ENCODE measurements at regions not wholly inside any gene's neighbourhood (a gene's known extent, or its start where the extent isn't known, plus 50 kb on each side); places are given as distances from the start of the nearest gene placed in this dataset.
"Not testable (repeated sequence)": the region's sequence is repeated elsewhere in the genome, so short reads cannot be mapped to it uniquely, and the experiment has no call there.

DNA sequence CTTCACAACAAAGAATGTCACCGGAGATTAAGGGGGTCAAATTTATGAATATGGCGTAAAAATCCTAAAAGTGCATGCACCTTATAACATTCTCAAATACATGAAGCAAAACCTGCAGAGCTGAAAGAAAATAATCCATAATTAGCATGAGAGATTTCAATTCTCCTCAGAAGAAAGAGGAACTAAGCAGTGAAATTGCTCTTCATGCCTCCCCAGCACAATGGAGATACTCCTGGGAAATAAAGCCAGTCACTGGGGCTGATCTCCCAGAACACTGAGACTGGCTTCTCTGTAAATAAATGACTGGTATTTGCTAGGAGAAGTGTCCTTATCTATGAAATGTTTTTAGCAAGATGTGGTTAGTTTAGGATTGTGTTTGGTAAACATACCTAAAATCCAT lies 68.1 kb downstream of the GOLGA6L6 start:
- DNase-seq (ENCODE audit: low spot score), result not testable (repeated sequence)

DNA sequence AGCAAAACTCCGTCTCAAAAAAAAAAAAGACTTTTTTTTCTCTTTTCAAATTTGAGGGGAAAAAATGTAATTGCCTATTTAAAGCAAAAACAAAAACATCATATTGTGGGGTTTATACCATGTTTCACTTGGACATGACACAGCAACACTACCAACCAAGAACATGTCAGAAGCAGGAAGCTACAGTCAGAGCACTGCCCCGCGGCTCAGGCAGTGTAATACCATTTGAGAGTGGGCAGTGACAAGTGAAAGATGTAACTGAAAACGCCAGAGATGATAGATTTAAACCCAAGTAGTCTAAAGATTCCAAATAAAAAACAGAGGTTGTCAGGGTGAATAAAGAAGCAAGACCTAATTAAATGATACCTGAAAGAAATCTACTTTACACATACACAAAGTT lies 68.6 kb downstream of the GOLGA6L6 start:
- DNase-seq (ENCODE audit: low spot score), result not testable (repeated sequence)

DNA sequence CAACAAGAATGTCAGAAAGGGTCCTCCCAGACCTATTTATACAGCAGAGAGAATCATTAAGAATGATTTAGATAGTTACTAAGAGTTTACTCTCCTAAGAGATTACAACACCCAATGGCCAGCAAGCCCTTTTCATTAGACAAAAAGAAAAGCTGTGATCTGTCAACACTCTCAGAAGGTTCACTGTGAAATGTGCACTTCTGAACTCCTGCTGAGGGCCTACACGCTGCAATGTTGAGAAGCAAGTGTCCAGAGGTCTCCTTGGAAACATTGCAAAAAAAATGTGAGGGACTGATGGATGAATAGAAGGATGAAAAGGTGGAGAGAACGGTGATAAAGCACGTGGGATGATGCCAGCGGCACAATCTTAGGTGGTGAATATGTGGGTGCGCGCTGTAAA lies 70.8 kb downstream of the GOLGA6L6 start:
- DNase-seq (ENCODE audit: low spot score), result not testable (repeated sequence)

DNA sequence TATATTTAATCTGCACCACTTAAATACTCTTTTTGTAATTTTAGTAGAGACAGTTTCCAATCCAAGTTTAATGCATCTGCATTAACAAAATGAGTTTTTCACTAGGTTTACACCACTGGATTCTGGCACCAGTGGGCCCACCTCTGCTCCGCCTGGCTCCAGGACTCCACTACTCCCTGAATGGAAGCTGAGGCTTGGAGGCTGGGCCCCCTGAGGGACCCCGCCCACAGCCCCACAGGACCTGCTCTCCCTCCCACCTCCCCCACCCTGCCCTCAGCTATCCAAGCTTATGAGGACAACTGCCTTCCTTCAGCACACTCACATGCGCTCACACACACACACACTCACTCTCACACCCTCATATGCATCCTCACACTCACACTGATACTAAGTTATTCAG lies 100.5 kb downstream of the GOLGA6L6 start:
- not testable (repeated sequence) for DNase-seq (ENCODE audit: low spot score)

DNA sequence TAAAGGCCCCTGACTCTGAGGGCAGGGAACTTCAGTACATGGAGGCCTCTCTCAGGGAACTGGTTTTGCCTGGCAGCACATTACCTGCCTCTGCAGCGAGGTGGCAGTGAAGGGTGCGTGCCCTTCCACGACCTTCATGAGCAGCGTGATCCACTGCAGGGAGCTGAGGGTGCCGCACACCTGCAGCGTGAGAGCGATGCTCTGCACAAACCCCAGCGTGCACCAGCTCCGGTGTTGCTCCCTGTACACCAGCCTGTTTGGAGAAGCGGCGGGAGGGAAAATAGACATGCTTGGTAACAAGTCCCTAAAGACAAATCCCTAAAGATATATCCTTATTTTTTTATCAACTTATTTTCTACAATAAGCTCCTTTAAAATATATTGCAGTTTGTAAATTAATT lies 101.2 kb downstream of the GOLGA6L6 start:
- DNase-seq (ENCODE audit: low spot score), result not testable (repeated sequence)

DNA sequence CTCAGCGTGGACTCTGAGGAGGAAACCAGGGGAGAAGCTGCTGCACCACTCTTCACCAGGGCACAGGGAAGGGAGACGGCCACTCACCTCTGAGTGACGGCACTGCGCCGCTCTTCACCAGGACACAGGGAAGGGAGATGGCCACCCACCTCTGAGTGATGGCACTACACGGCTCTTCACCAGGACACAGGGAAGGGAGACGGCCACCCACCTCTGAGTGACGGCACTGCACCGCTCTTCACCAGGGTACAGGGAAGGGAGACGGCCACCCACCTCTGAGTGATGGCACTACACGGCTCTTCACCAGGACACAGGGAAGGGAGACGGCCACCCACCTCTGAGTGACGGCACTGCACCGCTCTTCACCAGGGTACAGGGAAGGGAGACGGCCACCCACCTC lies 102.5 kb downstream of the GOLGA6L6 start:
- DNase-seq (ENCODE audit: low spot score), result not testable (repeated sequence)

DNA sequence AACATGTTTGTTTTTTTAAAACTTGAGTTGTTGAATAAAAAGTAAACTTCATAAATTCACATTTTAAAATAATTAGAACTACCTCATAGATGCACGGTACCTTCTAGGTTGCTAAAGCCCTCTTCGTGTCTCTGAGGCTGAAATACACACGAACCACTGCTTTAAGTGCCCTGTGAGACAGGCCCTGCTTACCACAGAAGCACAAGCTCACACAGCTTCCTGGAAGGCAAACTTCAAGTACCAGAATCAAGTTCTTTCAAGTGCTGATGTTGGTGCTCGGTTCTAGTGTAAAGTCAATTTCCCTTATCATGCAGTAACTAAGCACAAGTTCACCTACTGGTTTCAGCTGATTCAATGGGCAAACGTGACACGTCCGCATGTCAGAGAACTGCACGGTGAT lies 103.3 kb downstream of the GOLGA6L6 start:
- DNase-seq (ENCODE audit: low spot score), result not testable (repeated sequence)

DNA sequence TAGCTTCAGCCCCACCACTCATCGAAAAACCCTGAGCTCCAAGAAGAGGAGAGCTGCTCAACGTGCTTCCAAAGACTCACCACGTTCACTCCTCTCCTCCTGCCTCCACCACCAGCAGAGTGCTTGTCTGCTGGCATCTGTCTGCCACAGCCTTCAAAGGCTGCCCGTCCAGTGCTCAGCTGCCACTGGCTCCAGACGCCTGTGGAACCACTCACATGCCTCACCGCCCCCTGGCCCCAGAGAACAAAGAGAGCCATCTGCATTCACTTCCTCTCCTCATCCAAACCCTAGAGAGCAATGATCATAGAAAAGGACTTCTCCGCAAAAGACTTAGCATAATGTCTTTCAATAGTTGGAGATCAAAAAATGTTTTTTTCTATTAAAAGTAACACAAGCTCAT lies 108.1 kb downstream of the GOLGA6L6 start:
- DNase-seq (ENCODE audit: low spot score), result not testable (repeated sequence)

DNA sequence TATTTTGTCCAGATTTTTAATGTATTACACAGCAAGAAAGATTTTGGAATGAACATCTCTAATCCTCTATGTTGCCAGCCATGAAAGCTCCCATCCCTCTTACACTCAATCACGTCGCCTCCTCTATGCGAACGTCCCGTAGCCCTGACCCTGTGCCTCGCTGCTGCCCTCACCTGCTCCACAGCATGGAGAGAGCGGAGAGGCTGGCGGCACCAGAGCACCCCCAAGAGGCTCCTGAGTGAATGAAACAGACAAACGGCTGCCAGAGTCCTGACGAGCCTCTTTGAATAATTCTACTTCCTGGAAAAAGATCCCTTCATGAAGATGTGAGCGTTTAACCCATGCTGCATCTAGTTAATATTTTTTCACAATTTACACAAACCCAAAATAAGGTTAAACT lies 111.1 kb downstream of the GOLGA6L6 start:
- DNase-seq (ENCODE audit: low spot score), result not testable (repeated sequence)

DNA sequence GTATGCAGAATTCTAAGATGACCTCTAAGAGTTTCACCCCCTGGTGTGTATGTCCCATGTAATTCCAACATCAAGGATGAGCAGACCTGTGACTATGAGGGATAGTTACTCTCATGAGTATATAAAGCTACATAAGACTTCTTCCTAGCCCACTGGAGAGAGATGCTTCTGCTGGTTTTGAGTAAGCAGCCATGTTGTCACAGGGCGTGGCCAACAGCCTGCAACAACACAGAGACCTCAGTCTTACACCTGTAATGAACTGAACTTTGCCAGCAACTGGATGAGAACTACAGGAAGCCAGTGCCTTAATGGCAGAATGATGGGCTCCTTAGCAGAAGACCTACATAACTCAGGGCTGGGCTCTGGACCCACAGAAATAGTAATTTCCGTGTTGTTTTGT lies 120.9 kb downstream of the GOLGA6L6 start:
- DNase-seq (ENCODE audit: low spot score), result not testable (repeated sequence)

DNA sequence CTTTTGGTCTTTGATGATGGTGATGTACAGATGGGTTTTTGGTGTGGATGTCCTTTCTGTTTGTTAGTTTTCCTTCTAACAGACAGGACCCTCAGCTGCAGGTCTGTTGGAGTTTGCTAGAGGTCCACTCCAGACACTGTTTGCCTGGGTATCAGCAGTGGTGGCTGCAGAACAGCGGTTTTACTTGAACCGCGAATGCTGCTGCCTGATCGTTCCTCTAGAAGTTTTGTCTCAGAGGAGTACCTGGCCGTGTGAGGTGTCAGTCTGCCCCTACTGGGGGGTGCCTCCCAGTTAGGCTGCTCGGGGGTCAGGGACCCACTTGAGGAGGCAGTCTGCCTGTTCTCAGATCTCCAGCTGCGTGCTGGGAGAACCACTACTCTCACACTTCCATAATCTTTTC lies 125.0 kb downstream of the GOLGA6L6 start:
- DNase-seq (ENCODE audit: low spot score), result not testable (repeated sequence)

DNA sequence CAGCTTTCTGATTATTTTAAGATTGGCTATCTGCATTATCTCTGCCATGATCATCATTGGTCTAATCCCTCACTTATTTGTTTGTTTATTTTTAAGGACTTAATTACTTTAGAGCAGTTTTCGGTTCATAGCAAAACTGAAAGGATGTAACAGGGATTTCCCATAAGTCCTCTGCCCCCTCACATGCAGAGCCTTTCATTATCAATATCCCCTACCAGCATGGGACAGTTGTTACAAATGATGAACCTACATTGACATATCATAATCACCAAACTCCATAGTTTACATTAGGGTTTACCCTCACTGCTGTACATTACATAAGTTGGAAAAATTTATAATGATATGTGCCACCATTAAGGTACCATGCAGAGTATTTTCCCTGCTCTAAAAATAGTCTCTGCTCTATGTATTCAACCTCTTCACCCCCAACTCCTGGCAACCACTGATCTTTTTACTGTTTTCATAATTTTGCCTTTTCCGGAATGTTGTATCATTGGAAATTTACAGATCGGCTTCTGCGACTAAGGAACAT lies 131.9 kb downstream of the GOLGA6L6 start:
- DNase-seq (ENCODE audit: low spot score), result not testable (repeated sequence)

DNA sequence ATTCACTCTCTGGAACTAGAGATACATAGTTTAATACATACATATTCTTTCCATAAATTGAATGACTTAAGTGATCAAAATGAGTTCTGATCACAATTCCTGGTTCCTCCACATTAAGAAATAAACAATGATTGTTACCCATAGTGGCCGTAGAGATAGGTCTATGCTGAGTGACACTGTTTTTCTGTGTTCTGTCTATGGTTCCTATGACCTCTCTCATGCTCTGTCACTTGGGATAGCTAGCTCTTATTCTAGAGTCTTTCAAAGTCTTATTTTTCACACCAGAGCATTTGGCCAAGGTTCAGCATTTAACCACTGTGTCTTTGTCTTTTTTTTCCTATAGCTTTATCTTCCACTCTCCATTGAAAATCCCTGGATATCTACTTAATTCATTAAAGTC lies 132.4 kb downstream of the GOLGA6L6 start:
- no peak for DNase-seq (ENCODE audit: low spot score)

DNA sequence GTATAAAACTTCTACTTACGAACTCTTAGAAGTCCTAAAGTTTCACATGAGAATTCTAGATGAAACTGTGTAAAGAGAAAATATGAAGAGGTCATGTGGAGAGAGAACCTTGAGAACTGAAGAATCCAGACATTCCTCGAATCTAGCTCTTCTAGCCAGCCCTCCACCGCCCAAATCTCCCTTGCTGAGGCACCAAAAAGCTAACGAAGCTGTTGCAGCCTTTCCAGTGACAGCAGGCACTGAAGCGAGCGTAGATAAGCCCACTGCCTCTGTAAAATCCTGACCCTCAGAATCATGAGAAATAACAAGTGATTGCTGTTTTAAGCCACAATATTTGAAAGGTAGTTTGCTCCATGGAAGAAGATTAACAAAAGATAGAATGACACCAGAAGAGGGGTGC lies 134.0 kb downstream of the GOLGA6L6 start:
- DNase-seq (ENCODE audit: low spot score), result no peak

DNA sequence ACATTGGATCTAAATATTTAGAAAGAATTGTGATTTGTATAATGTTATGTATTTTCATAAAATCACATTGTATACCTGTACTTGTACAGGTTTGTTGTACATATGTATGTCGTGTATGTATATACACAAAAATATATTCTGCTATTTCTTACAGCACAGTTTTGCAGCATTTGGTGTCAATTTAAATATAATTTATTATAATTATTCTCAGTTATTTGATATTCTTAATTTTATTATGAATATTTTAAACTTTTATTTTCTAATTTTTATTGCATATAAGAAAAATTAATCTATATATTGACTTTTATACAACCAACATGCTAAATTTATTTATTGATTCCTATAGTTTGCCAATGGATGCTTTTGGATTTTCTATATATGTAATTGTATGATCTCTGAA lies 137.0 kb downstream of the GOLGA6L6 start:
- DNase-seq (ENCODE audit: low spot score), result not testable (repeated sequence)

DNA sequence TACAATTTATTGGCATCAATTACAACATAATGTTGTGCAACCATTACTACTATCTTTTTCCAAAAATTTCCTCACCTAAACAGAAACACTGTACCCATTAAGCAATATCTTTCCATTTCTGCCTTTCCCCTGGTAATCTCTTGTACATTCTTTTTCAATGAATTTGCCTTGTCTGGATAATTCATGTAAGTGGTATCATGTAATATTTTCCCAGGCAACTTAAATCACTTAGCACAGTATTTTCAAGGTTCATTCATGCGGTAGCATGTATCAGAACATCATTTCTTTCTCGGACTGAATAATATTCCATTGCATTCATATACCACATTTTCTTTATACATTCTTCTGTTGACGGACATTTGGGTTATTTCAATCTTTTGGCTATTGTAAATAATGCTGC lies 139.0 kb downstream of the GOLGA6L6 start:
- not testable (repeated sequence) for DNase-seq (ENCODE audit: low spot score)

DNA sequence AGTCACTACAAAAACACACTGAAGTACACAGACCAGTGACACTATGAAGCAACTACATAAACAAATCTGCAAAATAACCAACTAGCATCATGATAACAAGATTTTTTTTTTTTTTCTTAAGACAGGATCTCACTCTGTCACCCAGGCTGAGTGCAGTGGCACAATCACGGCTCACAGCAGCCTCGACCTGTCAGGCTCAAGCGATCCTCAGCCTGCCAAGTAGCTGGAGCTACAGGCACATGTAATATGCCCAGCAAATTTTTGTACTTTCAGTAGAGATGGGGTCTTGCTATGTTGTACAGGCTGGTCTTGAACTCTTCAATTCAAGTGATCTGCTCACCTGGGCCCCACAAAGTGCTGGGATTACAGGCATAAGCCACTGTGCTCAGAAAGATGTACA lies 140.5 kb downstream of the GOLGA6L6 start:
- DNase-seq (ENCODE audit: low spot score), result not testable (repeated sequence)

DNA sequence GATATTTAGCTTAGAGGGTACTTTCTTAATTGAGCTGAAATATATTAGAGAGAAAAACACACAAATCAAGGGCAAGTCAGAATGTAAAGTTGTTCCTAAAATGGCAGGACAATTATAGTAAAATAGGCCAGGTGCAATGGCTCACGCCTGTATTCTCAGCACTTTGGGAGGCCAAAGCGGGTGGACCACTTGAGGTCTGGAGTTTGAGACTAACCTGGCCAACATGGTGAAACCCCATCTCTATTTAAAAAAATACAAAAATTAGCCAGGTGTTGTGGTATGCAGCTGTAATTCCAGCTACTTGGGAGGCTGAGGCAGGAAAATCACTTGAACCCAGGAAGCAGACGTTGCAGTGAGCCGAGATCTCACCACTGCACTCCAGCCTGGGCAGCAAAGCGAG lies 142.9 kb downstream of the GOLGA6L6 start:
- not testable (repeated sequence) for DNase-seq (ENCODE audit: low spot score)

DNA sequence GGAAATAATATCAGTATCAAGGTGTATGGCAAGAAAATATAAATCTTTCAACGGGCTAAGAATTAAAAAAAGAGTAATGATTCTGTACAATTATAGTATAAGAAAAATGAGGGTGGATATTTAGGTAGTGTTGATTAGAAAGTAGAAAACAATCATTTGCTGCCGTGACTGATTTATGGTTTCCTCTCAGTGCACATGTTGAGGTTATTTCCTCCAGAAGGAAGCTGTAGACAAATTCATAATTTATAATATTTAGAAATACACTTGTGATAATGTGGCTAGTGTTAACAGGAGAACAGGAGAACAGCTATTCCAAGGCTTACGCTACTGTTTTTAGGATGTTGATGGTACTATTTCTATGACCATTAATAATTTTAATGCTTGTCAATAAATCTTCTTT lies 153.4 kb downstream of the GOLGA6L6 start:
- DNase-seq (ENCODE audit: low spot score), result not testable (repeated sequence)

DNA sequence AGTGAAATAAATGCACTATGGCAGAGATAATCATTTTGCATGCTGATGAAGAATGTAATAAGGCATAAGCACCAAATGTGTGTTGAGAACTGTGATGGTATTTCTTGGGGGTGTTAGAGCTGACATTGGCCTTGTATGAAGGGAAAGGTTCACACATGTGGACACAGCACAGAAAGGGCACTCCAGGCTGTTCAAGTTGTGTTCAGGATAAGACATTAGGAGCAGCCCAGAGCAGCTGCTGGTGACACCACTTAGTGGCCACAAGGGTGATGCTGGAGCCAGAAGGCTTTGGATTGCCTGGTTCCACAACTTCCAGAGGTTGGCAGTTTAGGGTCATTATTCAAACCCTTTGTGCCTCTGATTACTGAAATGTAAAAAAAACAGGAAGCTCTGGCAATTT lies 155.4 kb downstream of the GOLGA6L6 start:
- DNase-seq (ENCODE audit: low spot score), result no peak

DNA sequence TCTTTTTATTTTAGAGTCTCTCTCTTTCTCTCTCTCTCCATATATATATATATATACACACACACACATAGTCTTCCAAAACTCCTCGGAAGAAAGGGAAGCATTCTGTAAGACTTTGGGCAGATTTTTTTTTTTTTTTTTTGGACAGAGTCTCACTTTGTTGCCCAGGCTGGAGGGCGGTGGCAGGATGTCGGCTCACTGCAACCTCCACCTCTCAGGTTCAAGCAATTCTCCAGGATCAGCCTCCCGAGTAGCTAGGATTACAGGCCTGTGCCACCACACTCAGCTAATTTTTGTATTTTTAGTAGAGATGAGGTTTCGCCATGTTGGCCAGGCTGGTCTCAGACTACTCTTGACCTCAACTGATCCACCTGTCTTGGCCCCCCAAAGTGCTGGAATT lies 161.4 kb downstream of the GOLGA6L6 start:
- DNase-seq (ENCODE audit: low spot score), result not testable (repeated sequence)

DNA sequence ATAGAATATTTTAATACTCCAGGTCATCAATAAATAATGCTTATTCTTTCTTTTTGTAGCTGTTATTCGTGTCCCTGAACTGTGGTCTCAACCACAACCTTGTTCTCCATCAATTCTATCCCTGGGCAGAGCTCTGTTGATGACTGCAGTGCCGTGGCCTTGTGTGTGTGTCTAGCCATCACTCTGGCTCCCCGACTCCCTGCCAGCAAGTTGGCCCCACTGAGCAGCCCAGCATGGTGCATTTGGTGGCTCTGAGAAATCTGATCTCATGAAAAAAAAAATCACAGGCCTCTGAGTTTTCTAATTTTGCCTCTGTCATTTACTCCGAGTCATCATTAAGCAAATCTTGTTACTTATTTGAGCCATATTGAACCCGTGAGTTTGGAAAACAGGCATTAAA lies 164.7 kb downstream of the GOLGA6L6 start:
- DNase-seq (ENCODE audit: low spot score), result no peak

DNA sequence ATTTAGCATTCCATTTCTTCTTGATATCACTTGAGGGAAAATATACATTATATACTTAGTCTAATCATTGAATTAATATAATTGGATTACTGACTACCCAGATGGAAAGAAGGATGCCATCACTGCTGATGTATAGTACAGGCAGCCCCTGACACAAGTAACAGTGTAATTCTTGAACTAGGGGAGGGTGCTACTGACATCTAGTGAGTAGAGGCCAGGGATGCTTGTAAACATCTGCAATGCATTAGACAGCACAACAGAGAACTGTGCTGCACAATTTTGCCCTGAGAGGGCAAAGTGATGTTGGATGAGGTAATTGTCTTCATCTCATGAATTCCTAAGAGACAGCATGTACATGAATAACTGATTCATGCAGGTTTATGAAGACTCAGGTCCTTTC lies 169.2 kb downstream of the GOLGA6L6 start:
- DNase-seq (ENCODE audit: low spot score), result not testable (repeated sequence)

DNA sequence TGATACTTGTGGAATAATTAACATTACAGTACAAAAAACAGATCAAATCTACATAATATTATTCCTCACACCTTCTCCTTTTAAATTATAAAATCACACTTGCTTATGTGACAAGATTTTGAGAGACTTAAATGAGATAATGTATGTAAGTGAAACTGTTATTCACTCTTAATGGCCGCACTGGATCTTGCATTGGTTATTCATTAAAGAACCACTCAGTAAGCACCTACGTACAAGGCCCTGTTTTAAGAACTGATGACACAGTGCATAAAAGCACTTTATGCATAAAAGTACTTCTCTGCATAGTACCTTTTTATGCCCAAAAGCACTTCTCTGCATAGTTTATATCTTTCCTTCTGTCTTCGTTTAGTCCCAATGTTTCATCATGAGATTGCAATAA lies 172.1 kb downstream of the GOLGA6L6 start:
- DNase-seq (ENCODE audit: low spot score), result no peak
